NCI-H2107 treated with DMSO at 0.1 percent for 48 hours (cell line): ENCODE measurements at regions not wholly inside any gene's neighbourhood (a gene's known extent, or its start where the extent isn't known, plus 50 kb on each side); places are given as distances from the start of the nearest gene placed in this dataset.

Source experiments
- DNase-seq: peaks from one replicate; lab custom pipeline; 2025; ENCODE audit not compliant: unreplicated experiment; lab: John Stamatoyannopoulos, UW

DNA sequence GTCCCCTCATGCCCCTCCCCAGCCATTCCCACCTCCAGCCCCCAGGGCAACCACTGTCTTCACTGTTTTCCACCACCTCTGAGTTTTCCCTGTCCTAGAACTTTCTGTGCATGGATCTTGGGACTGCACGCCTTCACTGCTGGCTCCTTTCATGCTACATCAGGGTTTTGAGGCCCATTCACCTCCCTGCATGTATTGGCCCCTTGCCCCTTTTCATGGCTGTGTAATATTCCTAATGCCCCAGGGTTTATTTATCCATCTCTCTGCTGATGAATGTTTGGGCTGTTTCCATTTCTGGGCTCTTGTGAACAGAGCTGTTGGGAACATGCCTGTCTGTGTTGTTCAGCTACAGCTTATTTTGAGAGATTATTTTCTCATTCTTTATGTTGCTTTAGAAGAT lies 205.0 kb downstream of the RBFOX3 start:
- no peak for DNase-seq

GRCh38 chr17:79404136-79404911 lies 206.5 kb downstream of the RBFOX3 start:
- no peak for DNase-seq

- no peak for DNase-seq
Observed at GRCh38 chr17:79401704-79402674, 208.9 kb downstream of the RBFOX3 start.

GRCh38 chr17:79400989-79401703 lies 209.7 kb downstream of the RBFOX3 start:
- DNase-seq = peak; percentile 70

- DNase-seq = no peak
Observed at GRCh38 chr17:79399610-79400144, 211.2 kb downstream of the RBFOX3 start.

DNA sequence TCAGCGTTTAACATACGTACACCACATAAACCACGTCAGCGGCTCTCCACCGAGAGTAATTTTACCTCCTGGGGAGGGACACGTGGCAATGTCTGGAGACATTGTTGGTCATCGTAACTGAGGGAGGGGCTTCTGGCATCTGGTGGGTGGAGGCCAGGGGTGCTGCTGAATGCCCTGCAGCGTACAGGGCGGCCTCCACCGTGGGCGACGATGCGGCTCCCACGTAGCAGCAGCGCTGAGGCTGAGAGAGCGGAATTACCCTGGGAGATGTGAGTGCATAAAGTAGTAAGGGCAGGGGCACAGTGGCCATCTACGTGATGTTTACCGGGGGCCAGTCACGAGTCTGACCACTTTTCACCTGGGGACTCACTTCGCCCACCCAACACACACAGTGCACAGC lies 212.4 kb downstream of the RBFOX3 start:
- DNase-seq = no peak

DNA sequence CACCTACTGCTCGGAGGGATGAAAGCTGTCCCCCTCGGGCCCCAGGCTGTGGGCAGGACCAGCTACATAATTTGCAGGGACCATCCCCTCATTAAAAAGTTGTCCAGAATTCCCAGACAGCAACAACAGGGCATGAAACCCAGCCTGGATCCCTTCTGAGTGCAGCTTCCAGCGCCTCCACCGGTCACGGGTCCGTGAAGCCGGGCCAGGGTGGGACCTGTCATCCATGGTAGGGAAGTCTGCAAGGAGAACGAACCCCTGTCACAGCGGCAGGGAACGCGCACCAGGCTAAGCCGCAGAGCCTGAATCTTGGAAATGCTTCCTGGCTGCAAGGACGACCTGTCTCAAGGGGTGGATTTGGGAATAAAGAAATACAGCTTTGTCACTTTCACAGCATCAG lies 214.2 kb downstream of the RBFOX3 start:
- DNase-seq = no peak

DNA sequence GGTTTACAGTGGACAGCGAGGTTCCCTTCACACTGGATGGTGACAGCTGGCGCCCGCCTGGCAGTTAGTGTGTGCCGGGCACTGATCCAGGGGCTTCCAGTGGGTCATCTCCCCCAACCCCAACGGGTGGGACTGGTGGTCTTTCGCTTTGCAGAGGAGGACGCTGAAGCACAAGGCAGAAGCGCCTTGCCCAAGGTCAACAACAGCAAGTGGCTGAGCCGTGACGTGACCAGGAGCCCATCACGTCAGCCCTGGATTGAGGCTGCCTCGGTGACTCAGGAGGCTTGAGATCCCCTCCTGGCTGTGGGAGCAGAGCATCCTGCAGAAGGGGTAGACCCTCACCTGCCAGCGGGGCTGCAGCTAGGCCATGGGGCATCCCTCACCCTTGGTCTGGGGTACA lies 215.3 kb downstream of the RBFOX3 start:
- no peak for DNase-seq

- DNase-seq = no peak
Observed at GRCh38 chr17:79395066-79395465, 215.8 kb downstream of the RBFOX3 start.

GRCh38 chr17:79393358-79394052 lies 217.3 kb downstream of the RBFOX3 start:
- DNase-seq = peak; percentile 50

GRCh38 chr17:79392598-79392997 lies 218.3 kb downstream of the RBFOX3 start:
- no peak for DNase-seq

DNA sequence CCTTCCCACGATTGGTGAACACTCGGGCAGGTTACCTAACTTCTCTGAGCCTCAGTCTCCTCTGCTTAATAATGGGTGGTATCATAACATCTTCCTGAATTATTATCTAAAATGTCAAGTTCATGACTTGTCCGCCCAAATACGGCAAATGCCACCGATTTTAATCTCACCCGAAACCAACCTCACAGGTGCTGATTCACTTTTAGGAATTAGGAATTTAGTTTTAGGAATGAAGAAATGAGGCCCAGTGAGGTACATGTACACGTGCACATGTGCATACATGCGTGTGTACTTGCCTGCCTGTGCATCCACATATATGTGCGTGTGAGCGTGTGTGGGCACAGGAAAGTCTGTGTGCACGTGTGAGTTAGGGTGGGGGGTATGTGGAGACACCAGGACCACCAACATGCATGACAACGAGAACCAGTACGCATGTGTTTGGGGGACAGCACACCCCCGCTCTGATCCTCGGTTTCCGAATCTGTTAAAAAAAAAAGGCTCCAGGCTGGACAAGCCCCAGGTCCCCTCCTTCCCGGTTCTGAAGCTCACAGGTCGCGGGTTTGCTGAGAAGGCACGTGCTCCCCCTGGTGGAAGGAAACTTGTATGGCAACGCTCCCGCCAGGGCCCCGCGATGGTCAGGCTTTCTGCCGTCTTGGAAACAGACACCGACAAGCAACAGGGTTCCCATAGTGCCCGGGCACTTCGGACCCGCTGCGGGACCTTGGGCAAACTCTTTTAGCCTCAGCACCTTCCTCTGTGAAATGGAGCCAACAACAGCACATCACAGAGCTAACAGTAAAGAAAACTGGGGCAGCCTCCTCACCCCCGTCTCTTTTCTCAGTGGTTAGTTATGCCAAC lies 219.2 kb downstream of the RBFOX3 start:
- peak; percentile 67 for DNase-seq

DNA sequence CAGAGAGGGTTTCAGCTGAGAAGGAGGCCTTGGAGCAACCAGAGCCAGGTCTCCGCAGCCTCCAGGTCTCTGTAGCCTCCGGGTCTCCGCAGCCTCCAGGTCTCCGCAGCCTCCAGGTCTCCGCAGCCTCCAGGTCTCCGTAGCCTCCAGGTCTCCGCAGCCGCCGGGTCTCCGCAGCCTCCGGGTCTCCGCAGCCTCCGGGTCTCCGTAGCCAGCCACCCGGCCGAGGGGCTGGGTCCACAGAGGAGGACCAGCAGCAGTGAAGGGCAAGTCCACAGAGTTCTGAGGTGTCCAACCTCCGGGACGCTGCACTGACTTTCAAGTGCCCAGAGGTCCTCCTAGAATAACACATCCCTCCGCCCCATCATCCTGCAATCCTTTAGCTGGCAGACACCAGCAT lies 221.0 kb downstream of the RBFOX3 start:
- no peak for DNase-seq

DNA sequence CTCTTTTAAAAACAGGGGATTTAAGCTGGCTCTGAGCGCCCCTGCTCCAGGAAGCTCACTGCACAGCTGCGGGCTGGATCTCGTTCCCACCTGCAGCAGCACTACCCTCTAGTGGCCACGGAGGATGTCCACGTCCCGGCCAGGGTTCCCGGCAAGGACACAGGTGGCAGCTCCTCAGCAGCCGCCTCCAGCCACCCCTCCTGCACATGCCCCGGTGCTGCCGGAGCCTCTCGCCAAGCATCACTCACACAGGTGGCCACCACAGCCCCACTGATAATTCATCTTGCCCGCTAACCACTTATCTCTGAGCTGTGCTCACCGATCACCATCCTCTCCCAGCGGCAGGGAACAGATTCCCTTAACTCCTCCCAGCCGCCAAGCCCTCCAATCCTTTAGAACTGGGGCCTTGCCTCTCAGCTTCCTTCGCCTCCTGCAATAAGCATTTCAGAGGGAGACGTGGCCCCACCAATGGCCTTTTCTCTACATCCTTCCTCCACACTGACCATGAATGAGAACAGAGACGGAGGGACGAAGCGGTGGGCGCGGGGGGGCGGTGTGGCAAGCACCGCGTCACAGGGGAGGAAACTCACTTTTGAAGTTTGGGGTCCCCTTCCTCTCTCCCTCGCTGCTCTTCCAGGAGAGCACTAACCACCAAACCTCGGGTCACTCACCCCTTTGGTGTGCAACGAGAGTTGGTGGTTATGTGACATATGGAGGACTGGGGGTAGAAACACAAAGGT lies 222.1 kb downstream of the RBFOX3 start:
- peak; percentile 64 for DNase-seq

- DNase-seq = no peak
Observed at GRCh38 chr17:79387783-79388182, 223.1 kb downstream of the RBFOX3 start.

GRCh38 chr17:79385962-79386563 lies 224.8 kb downstream of the RBFOX3 start:
- no peak for DNase-seq

- no peak for DNase-seq
Observed at GRCh38 chr17:79382313-79382712, 228.5 kb downstream of the RBFOX3 start.

GRCh38 chr17:79379700-79380445 lies 231.0 kb downstream of the RBFOX3 start:
- DNase-seq = no peak
